ENCODE measurements at regions not wholly inside any gene's neighbourhood (a gene's known extent, or its start where the extent isn't known, plus 50 kb on each side); places are given as distances from the start of the nearest gene placed in this dataset.

DNA sequence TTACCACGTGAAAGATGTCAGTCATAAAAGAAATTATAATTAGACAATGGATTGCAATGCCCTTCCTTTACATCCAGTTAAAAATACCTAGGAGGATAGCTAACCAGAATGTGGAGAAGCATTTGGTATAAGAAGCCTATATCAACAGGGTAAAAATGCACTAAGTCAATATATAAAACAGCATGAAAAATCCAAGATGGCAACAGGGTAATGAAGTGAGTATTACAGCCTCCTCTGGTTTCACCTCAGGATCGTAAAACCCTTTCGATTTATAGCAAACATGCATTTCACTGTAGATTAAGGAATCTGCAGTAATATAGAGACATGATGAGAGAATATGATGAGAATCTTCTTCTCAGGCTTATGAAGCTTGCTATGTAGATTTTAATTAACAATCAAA is 999.3 kb downstream of the NR2F1-AS1 start:
- TF ChIP-seq POLR2AphosphoS5 (IDR thresholded peaks at IDR 0.05; ENCODE audit: low read depth): no peak
- TF ChIP-seq CTCF (IDR thresholded peaks at IDR 0.05; ENCODE audit: insufficient read depth, low read length): no peak
- TF ChIP-seq, protein P1, sequence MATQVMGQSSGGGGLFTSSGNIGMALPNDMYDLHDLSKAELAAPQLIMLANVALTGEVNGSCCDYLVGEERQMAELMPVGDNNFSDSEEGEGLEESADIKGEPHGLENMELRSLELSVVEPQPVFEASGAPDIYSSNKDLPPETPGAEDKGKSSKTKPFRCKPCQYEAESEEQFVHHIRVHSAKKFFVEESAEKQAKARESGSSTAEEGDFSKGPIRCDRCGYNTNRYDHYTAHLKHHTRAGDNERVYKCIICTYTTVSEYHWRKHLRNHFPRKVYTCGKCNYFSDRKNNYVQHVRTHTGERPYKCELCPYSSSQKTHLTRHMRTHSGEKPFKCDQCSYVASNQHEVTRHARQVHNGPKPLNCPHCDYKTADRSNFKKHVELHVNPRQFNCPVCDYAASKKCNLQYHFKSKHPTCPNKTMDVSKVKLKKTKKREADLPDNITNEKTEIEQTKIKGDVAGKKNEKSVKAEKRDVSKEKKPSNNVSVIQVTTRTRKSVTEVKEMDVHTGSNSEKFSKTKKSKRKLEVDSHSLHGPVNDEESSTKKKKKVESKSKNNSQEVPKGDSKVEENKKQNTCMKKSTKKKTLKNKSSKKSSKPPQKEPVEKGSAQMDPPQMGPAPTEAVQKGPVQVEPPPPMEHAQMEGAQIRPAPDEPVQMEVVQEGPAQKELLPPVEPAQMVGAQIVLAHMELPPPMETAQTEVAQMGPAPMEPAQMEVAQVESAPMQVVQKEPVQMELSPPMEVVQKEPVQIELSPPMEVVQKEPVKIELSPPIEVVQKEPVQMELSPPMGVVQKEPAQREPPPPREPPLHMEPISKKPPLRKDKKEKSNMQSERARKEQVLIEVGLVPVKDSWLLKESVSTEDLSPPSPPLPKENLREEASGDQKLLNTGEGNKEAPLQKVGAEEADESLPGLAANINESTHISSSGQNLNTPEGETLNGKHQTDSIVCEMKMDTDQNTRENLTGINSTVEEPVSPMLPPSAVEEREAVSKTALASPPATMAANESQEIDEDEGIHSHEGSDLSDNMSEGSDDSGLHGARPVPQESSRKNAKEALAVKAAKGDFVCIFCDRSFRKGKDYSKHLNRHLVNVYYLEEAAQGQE (IDR thresholded peaks at IDR 0.05; ENCODE audit: insufficient replicate concordance, low read depth): no peak

All from HL-60 (cell line).